MCF 10A (cell line): ENCODE measurements at regions not wholly inside any gene's neighbourhood (a gene's known extent, or its start where the extent isn't known, plus 50 kb on each side); places are given as distances from the start of the nearest gene placed in this dataset.

ENCODE experiments used
- BruUV-seq: library from RNA; stranded (reverse); fragments of 400-500 nt; replicated peaks from 2 replicates; lab custom pipeline; 2021; lab: Mats Ljungman, UMichigan
- CTCF ChIA-PET: fragments of 300-600 bp; sonication (Branson Sonifier 250); formaldehyde crosslinking; extraction: SDS; loops from one replicate; lab custom pipeline; 2021; ENCODE audit warnings: antibody characterized with exemption, inconsistent platforms; lab: Yijun Ruan, JAX
- POLR2A ChIA-PET: fragments of 300-600, 350-650 bp; sonication (Branson Sonifier 250); formaldehyde crosslinking; extraction: SDS; loops from one replicate; lab custom pipeline; 2020; ENCODE audit warnings: antibody characterized with exemption, inconsistent platforms; lab: Yijun Ruan, JAX
- DNase-seq: peaks from one replicate; pipeline ENCODE4 v3.0.0-alpha.2; 2018; ENCODE audit not compliant: unreplicated experiment
- H3K27ac Mint-ChIP-seq: one replicate; pipeline ENCODE4 v1.8.0; 2022; ENCODE audit warnings: mild to moderate bottlenecking, low read depth, mixed read lengths; ENCODE audit not compliant: unreplicated experiment
- H3K27me3 Mint-ChIP-seq: one replicate; pipeline ENCODE4 v1.8.0; 2022; ENCODE audit warnings: mixed read lengths; ENCODE audit not compliant: insufficient read depth, unreplicated experiment
- H3K36me3 Mint-ChIP-seq: one replicate; pipeline ENCODE4 v1.8.0; 2022; ENCODE audit warnings: mild to moderate bottlenecking, moderate library complexity, mixed read lengths; ENCODE audit not compliant: insufficient read depth, unreplicated experiment
- H3K4me1 Mint-ChIP-seq: one replicate; pipeline ENCODE4 v1.8.0; 2022; ENCODE audit warnings: mixed read lengths; ENCODE audit not compliant: insufficient read depth, unreplicated experiment
- H3K4me3 Mint-ChIP-seq: one replicate; pipeline ENCODE4 v1.8.0; 2022; ENCODE audit warnings: mild to moderate bottlenecking, moderate library complexity, mixed read lengths; ENCODE audit not compliant: unreplicated experiment
- H3K9me3 Mint-ChIP-seq: one replicate; pipeline ENCODE4 v1.8.0; 2022; ENCODE audit warnings: mixed read lengths; ENCODE audit not compliant: unreplicated experiment
- intact Hi-C: fragments of 100-400 bp; cut with micrococcal nuclease; formaldehyde crosslinking; loops from 2 replicates; pipeline ENCODE4 v1.14.1; 2022
- TF ChIP-seq, protein P1 (sequence below): fragments of 200-600 bp; IDR thresholded peaks from one replicate; pipeline ENCODE4 v1.8.0; 2022; ENCODE audit warnings: antibody characterized with exemption, mild to moderate bottlenecking; ENCODE audit not compliant: unreplicated experiment

GRCh38 chr1:69077198-69077597, 490.5 kb upstream of the LRRC7 start:
- Mint-ChIP-seq H3K4me1 (no peaks in the 10 kb centered on the region), H3K36me3 (no peaks in the 10 kb centered on the region), H3K4me3 (no peak overlapping the region), H3K9me3 (no peaks in the 10 kb centered on the region), H3K27me3 (peaks cover 20% of the 10 kb centered on the region), H3K27ac (no peak overlapping the region)
- TF ChIP-seq, protein P1, sequence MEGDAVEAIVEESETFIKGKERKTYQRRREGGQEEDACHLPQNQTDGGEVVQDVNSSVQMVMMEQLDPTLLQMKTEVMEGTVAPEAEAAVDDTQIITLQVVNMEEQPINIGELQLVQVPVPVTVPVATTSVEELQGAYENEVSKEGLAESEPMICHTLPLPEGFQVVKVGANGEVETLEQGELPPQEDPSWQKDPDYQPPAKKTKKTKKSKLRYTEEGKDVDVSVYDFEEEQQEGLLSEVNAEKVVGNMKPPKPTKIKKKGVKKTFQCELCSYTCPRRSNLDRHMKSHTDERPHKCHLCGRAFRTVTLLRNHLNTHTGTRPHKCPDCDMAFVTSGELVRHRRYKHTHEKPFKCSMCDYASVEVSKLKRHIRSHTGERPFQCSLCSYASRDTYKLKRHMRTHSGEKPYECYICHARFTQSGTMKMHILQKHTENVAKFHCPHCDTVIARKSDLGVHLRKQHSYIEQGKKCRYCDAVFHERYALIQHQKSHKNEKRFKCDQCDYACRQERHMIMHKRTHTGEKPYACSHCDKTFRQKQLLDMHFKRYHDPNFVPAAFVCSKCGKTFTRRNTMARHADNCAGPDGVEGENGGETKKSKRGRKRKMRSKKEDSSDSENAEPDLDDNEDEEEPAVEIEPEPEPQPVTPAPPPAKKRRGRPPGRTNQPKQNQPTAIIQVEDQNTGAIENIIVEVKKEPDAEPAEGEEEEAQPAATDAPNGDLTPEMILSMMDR = no peak
- POLR2A ChIA-PET = interaction anchor here (0.6 kb wide), 1 partner anchor 1104 kb away, joined by 3 read pairs; no protein-coding TSS in a partner anchor
- CTCF ChIA-PET = interaction anchor here (0.5 kb wide), 1 partner anchor 92 kb away, joined by 3 read pairs; no protein-coding TSS in a partner anchor
- intact Hi-C loops = no loop called here
- BruUV-seq = no TSS peak
- no peak for DNase-seq

- CTCF ChIA-PET = no interaction called here
Measured at GRCh38 chr1:69077633-69078032, 490.1 kb upstream of the LRRC7 start.

GRCh38 chr1:69081668-69082067, 486.1 kb upstream of the LRRC7 start:
- TF ChIP-seq, protein P1 = no peak
- Mint-ChIP-seq H3K4me3 (no peak overlapping the region), H3K27me3 (peaks cover 28% of the 10 kb centered on the region), H3K9me3 (no peaks in the 10 kb centered on the region), H3K27ac (no peak overlapping the region), H3K36me3 (no peaks in the 10 kb centered on the region), H3K4me1 (no peaks in the 10 kb centered on the region)
- ChIA-PET POLR2A (no interaction called here), CTCF (no interaction called here)
- no TSS peak for BruUV-seq
- intact Hi-C loops = no loop called here
- DNase-seq = no peak

More at GRCh38 chr1:69077633-69078032, 490.1 kb upstream of the LRRC7 start:
- Mint-ChIP-seq H3K9me3 (no peaks in the 10 kb centered on the region), H3K36me3 (no peaks in the 10 kb centered on the region), H3K27ac (no peak overlapping the region), H3K4me1 (no peaks in the 10 kb centered on the region), H3K4me3 (no peak overlapping the region), H3K27me3 (peaks cover 20% of the 10 kb centered on the region)
- POLR2A ChIA-PET = interaction anchor here (0.6 kb wide), 1 partner anchor 1103 kb away, joined by 3 read pairs; no protein-coding TSS in a partner anchor
- TF ChIP-seq, protein P1 = no peak
- no peak for DNase-seq
- BruUV-seq = no TSS peak
- intact Hi-C loops = no loop called here

- H3K4me1 Mint-ChIP-seq = no peaks in the 10 kb centered on the region
- H3K9me3 Mint-ChIP-seq = no peaks in the 10 kb centered on the region
- H3K36me3 Mint-ChIP-seq = no peaks in the 10 kb centered on the region
- intact Hi-C loops = no loop called here
- peaks cover 28% of the 10 kb centered on the region for H3K27me3 Mint-ChIP-seq
- no peak overlapping the region for H3K27ac Mint-ChIP-seq
- DNase-seq = no peak
- no TSS peak for BruUV-seq
- TF ChIP-seq, protein P1 = no peak
- POLR2A ChIA-PET = no interaction called here
- CTCF ChIA-PET = no interaction called here
- no peak overlapping the region for H3K4me3 Mint-ChIP-seq
Measured at GRCh38 chr1:69082312-69082711, 485.4 kb upstream of the LRRC7 start.
